ENCODE measurements at regions not wholly inside any gene's neighbourhood (a gene's known extent, or its start where the extent isn't known, plus 50 kb on each side); places are given as distances from the start of the nearest gene placed in this dataset.

DNA sequence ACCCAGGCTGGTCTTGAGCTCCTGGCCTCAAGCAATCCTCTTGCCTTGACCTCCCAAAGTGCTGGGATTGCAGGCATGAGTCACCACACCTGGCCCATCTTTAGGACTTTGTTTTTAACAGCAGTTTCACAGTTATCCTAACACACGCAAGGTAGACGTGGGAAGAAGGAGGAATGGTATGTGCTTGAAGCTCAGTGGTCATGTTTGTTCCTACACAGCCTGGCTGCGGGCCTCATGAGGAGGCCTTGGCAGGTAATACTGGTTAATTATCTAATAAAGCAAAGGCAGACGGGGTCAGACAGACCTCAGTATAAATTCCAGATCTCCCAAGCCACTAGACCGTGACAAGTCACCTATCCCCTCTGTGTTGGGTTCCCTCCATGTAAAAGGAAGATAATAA is 271.8 kb downstream of the PCNX1 start:
- peaks cover 0 to 7% of the 10 kb centered on the region in 2 donors for H3K27me3 Mint-ChIP-seq (ENCODE audit: low read depth in 2 of 2)
- Histone ChIP-seq H3K9me3 (ENCODE audit: control insufficient read depth, insufficient read depth, low read length) (no peaks in the 10 kb centered on the region), H3K36me3 (ENCODE audit: control insufficient read depth, insufficient read depth, low read length) (no peaks in the 10 kb centered on the region), H3K4me1 (ENCODE audit: control insufficient read depth, insufficient read depth, low read length) (no peaks in the 10 kb centered on the region), H3K27ac (ENCODE audit: low read length) (no peak overlapping the region), H3K27me3 (ENCODE audit: control insufficient read depth, insufficient read depth, low read length) (no peaks in the 10 kb centered on the region), H3K4me3 (ENCODE audit: low read length) (no peak overlapping the region)
- no peaks in the 10 kb centered on the region for H3K4me1 Mint-ChIP-seq
- no peak overlapping the region for H3K27ac Mint-ChIP-seq
- no peak overlapping the region for H3K4me3 Mint-ChIP-seq
- TF ChIP-seq, protein P1, sequence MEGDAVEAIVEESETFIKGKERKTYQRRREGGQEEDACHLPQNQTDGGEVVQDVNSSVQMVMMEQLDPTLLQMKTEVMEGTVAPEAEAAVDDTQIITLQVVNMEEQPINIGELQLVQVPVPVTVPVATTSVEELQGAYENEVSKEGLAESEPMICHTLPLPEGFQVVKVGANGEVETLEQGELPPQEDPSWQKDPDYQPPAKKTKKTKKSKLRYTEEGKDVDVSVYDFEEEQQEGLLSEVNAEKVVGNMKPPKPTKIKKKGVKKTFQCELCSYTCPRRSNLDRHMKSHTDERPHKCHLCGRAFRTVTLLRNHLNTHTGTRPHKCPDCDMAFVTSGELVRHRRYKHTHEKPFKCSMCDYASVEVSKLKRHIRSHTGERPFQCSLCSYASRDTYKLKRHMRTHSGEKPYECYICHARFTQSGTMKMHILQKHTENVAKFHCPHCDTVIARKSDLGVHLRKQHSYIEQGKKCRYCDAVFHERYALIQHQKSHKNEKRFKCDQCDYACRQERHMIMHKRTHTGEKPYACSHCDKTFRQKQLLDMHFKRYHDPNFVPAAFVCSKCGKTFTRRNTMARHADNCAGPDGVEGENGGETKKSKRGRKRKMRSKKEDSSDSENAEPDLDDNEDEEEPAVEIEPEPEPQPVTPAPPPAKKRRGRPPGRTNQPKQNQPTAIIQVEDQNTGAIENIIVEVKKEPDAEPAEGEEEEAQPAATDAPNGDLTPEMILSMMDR (IDR thresholded peaks at IDR 0.05): no peak
- H3K36me3 Mint-ChIP-seq: no peaks in the 10 kb centered on the region
- WGBS (ENCODE audit: insufficient coverage): 100% methylated on average over 4 of the region's 5 CpGs
- ATAC-seq (no peak), DNase-seq (no peak)
- intact Hi-C loops (cut with micrococcal nuclease): no loop called here
- H3K9me3 Mint-ChIP-seq: no peaks in the 10 kb centered on the region

DNA sequence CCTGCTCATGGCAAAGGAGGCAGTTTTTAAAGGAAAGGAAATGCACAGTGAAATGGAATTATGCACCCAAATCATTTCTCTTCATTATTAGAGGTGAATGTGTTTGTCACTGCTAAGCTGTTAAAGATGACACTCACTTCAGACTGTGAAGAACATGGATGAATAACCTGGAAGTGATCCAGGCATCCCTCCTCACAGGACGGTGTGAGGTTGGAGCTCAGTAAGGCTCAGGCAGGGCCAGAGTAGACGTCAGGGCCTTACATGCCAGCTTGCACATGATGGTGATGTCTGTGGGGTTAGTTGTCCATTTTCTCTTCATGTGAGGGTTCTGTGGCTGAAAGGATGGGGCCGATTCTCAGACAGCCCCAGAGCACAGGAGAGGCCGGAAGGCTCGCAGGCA is 273.1 kb downstream of the PCNX1 start:
- H3K27me3 ChIP-seq (ENCODE audit: control insufficient read depth, insufficient read depth, low read length): no peaks in the 10 kb centered on the region
- Mint-ChIP-seq H3K36me3 (no peaks in the 10 kb centered on the region), H3K4me3 (no peak overlapping the region), H3K27me3 (ENCODE audit: low read depth in 2 of 2) (peaks cover 0 to 7% of the 10 kb centered on the region in 2 donors), H3K9me3 (no peaks in the 10 kb centered on the region), H3K4me1 (no peaks in the 10 kb centered on the region), H3K27ac (no peak overlapping the region)
- DNase-seq (no peak), ATAC-seq (no peak)
- 91% methylated on average over 5 of the region's 5 CpGs for whole genome bisulfite sequencing (ENCODE audit: insufficient coverage)
- no peaks in the 10 kb centered on the region for H3K4me1 ChIP-seq (ENCODE audit: control insufficient read depth, insufficient read depth, low read length)
- H3K36me3 ChIP-seq (ENCODE audit: control insufficient read depth, insufficient read depth, low read length): no peaks in the 10 kb centered on the region
- H3K9me3 ChIP-seq (ENCODE audit: control insufficient read depth, insufficient read depth, low read length): no peaks in the 10 kb centered on the region
- TF ChIP-seq, protein P1 (IDR thresholded peaks at IDR 0.05): no peak
- H3K4me3 ChIP-seq (ENCODE audit: low read length): no peak overlapping the region
- intact Hi-C loops (cut with micrococcal nuclease): no loop called here
- H3K27ac ChIP-seq (ENCODE audit: low read length): no peak overlapping the region

DNA sequence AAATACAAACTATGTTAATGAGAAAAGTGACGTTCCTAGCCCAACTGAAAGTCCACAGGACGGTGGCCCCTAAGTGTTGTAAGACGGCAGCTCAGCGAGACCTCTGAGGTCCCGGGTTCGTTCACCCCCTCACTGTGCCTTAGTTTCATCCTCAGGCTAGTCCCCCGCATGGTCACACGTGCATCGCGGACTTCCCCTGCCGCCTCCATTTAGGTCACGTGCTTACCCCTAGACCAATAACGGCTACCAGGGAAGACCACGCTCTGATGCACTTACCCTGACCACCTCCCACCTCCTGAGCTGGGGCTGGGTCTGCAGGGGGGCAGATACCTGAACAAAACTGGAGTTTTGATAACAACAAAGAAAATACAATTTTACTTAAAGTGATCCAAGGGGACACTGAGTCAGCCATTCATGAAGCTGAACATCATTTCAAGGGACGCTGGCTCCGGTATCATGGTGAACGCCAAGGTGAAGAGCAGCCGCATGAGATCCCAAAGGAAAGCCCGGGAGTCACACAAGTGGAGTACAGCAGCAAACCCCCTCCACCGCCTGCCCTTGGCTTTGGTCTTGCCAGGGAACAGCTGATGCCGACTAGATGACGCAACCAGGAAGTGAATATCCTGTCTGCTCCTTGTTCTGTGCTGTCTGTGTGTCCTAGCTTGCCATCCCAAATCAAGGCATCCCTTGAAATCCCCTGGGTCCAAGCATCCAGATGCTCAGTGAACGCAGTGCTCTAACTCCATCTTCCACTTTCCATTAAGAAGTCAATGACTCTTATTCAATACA is 274.1 kb downstream of the PCNX1 start:
- H3K36me3 Mint-ChIP-seq: no peaks in the 10 kb centered on the region
- 92% methylated on average over 23 of the region's 23 CpGs for WGBS (ENCODE audit: insufficient coverage)
- TF ChIP-seq, protein P1 (IDR thresholded peaks at IDR 0.05): no peak
- H3K27me3 ChIP-seq (ENCODE audit: control insufficient read depth, insufficient read depth, low read length): no peaks in the 10 kb centered on the region
- intact Hi-C loops (cut with micrococcal nuclease): no loop called here
- no peaks in the 10 kb centered on the region for H3K36me3 ChIP-seq (ENCODE audit: control insufficient read depth, insufficient read depth, low read length)
- H3K4me1 ChIP-seq (ENCODE audit: control insufficient read depth, insufficient read depth, low read length): no peaks in the 10 kb centered on the region
- H3K4me3 ChIP-seq (ENCODE audit: low read length): no peak overlapping the region
- DNase-seq: no peak
- no peak for ATAC-seq
- H3K27me3 Mint-ChIP-seq (ENCODE audit: low read depth in 2 of 2): peaks cover 0 to 7% of the 10 kb centered on the region in 2 donors
- no peak overlapping the region for H3K4me3 Mint-ChIP-seq
- H3K27ac ChIP-seq (ENCODE audit: low read length): no peak overlapping the region
- H3K27ac Mint-ChIP-seq: no peak overlapping the region
- H3K9me3 Mint-ChIP-seq: no peaks in the 10 kb centered on the region
- no peaks in the 10 kb centered on the region for H3K9me3 ChIP-seq (ENCODE audit: control insufficient read depth, insufficient read depth, low read length)
- H3K4me1 Mint-ChIP-seq: no peaks in the 10 kb centered on the region
